ENCODE measurements at regions not wholly inside any gene's neighbourhood (a gene's known extent, or its start where the extent isn't known, plus 50 kb on each side); places are given as distances from the start of the nearest gene placed in this dataset.

DNA sequence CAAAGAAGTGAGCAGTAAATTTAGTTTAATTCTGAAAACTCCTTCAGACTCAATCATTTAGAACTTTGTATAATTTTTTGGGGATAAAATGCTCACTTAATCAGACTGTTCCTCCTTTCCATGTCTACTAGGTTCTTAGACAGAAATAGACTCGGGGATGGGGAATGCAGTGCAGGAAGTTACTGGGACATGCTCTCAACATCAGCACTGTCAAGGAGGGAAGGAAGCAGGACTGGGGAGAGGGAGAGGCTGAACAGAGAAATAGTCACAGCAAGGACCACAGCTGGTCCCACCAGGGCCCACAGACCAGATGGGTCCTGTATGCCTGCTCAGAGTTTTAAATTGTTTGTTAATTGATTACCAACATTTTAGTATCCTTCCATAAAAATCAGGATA lies 310.1 kb upstream of the MSX2 start:
- DNase-seq, result no peak

DNA sequence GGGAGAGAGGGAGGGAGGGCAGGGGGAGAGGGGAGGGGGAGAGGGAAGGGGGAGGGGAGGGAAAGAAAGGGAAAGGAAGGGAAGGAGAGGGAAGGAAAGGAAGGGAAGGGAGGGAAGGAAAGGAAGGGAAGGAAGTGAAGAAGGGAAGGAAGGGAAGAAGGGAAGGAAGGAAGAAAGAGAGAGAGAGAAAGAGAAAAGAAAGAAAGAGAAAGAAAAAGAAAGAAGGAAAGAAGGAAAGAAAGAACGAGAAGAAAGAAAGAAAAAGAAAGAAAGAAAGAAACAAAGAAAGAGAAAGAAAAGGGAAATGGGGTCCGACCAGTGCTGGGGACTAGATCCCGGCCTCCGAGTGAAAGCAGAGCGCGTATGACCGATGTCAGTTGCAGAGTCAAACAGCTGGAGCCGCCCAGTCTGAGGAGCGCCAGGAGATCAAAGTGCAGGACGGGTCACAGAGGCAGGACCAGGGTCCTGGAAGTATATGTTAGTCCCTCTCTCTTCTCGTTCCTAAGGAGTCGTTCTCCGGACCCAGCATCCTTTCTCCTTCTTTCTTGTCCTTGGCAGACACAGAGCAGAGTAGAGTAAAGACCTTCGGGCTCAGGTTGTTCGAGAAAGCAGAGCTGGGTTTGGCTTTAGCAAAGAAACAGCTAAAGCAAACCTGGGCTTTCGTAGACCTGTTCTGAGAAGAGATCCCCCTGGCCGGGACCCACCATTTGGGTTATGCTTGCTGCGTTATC lies 305.4 kb upstream of the MSX2 start:
- DNase-seq, result no peak

- DNase-seq, result peak; percentile 86 to 93 (median 92)
Measured at GRCh38 chr5:174419540-174420132, 304.7 kb upstream of the MSX2 start.

DNA sequence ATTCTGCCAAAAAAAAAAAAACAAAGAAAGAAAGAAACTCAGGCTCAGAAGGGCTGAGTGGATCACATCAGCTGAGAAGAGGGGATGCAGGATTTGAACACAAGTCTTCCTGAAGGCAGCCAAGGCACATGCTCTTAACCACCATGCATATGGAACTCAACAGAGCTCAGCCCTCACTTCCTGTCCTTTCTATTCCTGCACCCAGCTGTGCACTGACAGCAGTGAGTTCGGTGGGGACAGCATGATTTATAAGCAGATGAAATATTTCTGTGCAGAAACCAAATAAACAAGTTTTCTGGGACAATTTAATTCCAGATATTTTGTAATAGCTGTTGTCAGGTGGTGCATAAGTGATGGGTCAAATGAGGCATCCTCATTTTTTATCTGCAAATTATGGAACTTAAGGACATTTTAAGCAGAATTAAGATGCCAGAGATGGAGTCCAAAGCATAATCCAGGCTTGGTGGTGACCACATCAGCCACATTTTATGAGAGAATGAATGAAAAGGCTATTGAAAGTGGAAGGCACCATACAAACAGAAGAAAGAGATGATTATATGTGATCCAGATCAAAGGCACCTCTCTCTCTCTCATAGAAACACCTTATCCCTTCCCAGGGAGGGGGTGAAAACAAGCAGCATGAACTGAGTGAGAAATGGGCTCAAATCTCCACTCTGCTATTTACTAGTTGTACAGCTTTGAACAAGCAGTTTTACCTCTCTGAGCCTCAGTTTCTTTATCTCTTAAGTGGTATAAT lies 303.6 kb upstream of the MSX2 start:
- DNase-seq, result no peak

DNA sequence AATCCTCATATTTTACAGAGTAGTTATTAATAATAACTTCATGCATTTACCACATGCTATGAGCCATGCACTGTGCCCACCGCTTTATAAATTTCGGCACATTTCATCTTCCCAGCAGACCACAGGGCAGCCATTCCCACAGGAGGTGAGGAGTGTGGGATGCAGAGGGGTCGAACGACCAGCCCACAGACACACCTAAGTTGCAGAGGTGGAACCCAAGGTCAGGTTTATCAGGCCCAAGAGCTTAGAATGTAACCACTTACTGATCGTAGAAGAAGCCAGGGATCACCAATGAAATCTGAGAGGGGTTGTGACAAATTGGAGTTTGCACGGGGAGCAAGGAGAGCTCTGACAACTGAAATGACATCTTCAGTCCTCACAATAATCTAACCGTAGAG lies 303.0 kb upstream of the MSX2 start:
- no peak for DNase-seq

DNA sequence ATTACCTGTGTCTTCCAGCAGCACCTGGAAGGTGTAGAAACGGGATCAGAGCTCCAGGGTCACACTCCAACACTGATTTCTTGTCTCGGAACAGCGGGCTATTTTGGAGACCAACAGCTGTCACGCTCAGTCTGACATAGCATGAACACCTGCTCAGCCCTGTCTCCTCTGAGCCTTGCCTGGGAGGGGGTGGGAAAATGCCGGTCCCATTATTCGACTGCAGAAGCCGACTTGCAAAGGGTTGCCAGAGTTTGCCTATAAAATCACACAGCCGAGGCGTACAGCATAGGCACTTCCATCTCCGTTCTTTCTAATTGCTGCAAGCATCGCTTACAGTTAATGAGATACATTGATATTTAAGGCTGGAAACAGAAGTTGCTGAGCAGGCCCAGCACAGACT lies 300.8 kb upstream of the MSX2 start:
- no peak for DNase-seq

DNA sequence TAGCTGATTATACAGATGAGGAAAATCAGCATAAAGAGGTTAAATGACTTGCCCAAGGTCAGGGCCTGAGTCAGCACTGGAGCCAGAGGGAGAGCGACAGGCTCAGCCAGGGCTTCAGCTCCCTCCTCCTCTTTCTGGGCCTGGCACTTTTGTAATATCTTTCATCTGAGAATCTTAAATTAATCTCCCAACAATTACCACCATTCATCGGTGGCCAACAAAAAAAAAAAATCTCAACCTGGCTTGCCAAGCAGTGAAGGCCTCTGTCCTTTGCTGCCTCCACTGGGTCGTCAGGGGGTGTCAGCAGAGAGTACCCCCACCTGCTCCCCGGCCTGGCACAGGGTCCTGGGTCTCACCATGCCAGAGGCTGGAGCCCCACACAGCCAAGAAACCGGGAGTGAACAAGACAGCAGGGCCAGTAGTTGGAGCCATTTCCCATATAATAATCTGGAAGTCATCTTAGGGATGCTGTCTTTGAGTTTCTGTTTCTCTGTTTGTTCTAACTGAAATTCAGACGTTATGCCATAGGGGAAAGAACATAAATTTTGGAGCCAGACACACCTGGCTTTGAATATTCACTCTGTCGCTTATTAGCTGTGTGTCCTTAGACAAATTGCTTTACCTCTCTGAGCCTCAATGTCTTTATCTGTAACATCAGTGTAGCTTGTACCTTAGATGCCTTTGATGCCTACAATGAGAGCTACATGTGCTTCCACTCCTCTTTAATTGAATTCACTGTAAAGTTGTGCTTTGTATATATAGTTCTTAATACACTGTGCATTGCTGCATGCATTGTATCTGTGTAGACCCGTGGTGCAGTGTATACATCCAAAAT lies 299.9 kb upstream of the MSX2 start:
- no peak for DNase-seq

GRCh38 chr5:174425271-174425963 lies 299.0 kb upstream of the MSX2 start:
- no peak for DNase-seq

GRCh38 chr5:174425964-174426290 lies 298.5 kb upstream of the MSX2 start:
- DNase-seq, result no peak

DNA sequence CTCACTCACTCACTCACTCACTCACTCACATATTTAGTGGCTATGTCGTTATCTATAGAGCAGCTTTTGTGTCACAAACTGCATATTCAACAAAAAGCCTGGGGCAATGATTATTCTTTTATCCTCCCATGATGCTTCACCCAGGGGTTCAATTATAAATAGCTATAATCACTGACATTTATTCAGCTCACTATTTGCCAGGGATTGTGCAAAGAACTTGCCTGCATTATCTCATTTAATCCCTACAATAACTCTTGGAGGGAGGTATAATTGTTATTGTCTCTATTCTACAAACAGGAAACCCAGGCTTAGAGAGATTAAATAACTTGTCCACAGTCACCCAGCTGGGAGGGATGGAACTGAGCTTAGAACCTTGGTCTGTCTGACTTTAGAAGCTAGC lies 298.0 kb upstream of the MSX2 start:
- DNase-seq, result no peak

GRCh38 chr5:174426851-174427250 lies 297.5 kb upstream of the MSX2 start:
- DNase-seq, result no peak

- DNase-seq, result no peak
Measured at GRCh38 chr5:174427304-174427703, 297.1 kb upstream of the MSX2 start.

DNA sequence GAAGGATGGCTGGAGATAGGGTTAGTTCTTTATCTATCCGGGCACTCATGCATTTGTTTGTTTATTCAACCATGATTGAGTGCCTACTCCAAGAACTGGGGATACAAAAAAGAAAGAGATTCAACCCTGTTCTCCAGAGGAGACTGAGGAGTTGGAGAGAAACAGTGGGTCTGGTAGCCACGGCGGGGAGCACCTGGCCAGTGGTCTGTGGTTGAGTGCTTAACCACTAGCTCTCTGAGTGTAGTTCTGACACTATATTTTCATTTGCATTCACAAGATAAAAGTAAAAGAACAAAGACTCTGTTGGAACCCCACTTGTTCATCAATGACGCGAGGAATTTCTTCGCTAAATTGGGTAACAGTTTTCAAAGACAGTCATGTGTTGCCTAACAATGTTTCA lies 295.5 kb upstream of the MSX2 start:
- DNase-seq, result no peak

- DNase-seq, result no peak
Measured at GRCh38 chr5:174430940-174431339, 293.4 kb upstream of the MSX2 start.

- DNase-seq, result no peak
Measured at GRCh38 chr5:174431504-174431903, 292.9 kb upstream of the MSX2 start.

- no peak for DNase-seq
Measured at GRCh38 chr5:174433098-174433497, 291.3 kb upstream of the MSX2 start.

DNA sequence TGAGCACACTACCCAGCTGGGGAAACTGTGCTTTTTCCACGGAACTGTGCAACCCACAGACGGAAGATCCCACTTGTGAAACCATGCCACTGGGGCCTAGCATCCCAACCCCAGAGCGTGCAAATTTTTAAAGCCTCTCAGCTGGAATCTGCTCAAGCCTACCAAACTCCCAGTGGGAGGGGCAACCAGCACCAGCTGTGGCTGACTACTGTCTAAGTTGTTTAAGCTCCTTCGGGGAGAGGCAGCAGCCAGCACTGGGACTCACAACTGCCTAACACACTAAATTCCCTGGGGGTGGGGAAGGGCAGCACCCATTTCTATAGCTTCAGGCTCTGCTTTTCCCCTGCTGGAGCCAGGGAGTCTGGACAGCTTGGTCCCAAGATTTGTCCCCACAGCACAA lies 287.6 kb upstream of the MSX2 start:
- no peak for DNase-seq

GRCh38 chr5:174444479-174445188 lies 279.7 kb upstream of the MSX2 start:
- DNase-seq, result no peak

GRCh38 chr5:174446446-174446845 lies 277.9 kb upstream of the MSX2 start:
- DNase-seq, result no peak

GRCh38 chr5:174446988-174447387 lies 277.4 kb upstream of the MSX2 start:
- DNase-seq, result no peak

- no peak for DNase-seq
Measured at GRCh38 chr5:174448041-174448440, 276.3 kb upstream of the MSX2 start.

DNA sequence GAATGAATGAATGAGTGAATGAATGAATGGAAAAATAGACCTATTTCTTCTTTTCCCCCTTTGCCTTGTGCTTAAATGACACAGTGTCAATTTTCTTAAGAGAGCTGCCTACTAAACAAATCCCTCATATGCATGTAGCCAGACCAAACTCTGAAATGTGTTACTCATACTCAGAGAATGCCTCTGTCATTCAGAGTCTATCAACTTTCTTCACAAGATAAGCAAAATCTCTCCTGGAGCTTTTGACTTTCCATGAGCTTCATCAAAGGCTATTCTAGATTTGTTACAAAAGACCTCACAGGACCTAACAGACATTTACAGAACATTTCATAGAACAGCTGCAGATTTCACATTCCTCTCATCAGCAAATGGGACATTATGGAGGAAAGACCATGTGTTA lies 275.7 kb upstream of the MSX2 start:
- no peak for DNase-seq

Data from suppressor macrophage treated with lipopolysaccharide for 1 hour (primary cell).